GM12872 (cell line): ENCODE measurements at regions not wholly inside any gene's neighbourhood (a gene's known extent, or its start where the extent isn't known, plus 50 kb on each side); places are given as distances from the start of the nearest gene placed in this dataset.

ENCODE experiments used
- TF ChIP-seq, protein P1 (sequence below): IDR thresholded peaks from 3 replicates; pipeline ENCODE4 v1.5.1; 2011; ENCODE audit warnings: low read depth, mild to moderate bottlenecking, low read length, moderate library complexity; ENCODE audit not compliant: insufficient read depth

DNA sequence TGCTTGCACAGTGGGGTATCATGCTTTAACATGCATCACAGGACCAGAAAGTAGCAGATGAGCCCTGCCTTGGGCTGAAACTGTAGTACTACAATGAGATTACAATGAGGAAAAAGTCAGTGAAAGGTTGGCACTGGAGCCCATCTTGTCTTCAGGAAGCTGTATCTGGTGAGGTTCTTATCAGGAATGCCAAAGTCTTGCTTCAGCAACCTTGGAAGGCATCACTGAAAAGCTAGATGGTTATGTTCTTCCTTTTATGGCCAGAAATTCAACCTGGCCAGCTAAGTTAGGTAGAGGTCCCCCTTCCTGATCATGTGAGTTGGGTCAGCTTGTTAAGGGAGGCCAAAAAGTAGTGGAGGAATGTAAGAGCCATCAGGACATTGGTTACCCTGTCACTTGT is 254.0 kb upstream of the FAT3 start:
- TF ChIP-seq, protein P1, sequence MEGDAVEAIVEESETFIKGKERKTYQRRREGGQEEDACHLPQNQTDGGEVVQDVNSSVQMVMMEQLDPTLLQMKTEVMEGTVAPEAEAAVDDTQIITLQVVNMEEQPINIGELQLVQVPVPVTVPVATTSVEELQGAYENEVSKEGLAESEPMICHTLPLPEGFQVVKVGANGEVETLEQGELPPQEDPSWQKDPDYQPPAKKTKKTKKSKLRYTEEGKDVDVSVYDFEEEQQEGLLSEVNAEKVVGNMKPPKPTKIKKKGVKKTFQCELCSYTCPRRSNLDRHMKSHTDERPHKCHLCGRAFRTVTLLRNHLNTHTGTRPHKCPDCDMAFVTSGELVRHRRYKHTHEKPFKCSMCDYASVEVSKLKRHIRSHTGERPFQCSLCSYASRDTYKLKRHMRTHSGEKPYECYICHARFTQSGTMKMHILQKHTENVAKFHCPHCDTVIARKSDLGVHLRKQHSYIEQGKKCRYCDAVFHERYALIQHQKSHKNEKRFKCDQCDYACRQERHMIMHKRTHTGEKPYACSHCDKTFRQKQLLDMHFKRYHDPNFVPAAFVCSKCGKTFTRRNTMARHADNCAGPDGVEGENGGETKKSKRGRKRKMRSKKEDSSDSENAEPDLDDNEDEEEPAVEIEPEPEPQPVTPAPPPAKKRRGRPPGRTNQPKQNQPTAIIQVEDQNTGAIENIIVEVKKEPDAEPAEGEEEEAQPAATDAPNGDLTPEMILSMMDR: no peak

DNA sequence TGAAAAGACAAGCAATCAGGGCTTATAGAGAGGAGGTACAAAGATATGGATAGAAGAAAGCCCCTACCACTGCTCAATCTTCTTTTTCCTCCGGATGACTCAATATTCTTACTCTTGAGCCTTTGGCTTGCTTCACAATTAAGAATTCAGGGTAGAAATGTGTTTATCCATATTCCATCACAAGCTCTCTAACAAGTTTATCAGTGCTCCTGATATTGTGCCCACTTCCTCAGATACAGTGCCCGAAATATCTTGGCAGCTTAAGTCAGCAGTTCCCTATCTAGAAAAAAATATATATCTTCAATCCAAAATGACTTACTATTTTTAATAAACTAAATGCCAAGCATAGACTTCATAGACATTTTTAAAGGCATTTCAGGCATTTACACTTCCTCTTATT is 255.1 kb upstream of the FAT3 start:
- TF ChIP-seq, protein P1: no peak

DNA sequence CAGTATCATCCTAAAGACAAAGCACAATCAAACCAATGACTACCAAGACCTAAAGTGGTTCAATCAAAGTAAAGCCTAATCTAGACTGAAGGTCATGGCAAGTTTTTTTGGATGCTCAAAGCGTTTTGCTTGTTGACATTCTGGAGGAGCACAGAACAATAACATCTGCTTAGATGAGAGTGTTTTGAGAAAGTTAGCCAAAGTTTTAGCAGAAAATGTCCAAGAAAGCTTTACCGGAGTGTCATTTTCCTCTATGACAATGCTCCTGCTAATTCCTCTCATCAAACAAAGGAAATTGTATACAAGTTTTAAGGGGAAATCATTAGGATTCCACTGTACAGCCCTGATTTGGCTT is 256.9 kb upstream of the FAT3 start:
- TF ChIP-seq, protein P1: no peak

DNA sequence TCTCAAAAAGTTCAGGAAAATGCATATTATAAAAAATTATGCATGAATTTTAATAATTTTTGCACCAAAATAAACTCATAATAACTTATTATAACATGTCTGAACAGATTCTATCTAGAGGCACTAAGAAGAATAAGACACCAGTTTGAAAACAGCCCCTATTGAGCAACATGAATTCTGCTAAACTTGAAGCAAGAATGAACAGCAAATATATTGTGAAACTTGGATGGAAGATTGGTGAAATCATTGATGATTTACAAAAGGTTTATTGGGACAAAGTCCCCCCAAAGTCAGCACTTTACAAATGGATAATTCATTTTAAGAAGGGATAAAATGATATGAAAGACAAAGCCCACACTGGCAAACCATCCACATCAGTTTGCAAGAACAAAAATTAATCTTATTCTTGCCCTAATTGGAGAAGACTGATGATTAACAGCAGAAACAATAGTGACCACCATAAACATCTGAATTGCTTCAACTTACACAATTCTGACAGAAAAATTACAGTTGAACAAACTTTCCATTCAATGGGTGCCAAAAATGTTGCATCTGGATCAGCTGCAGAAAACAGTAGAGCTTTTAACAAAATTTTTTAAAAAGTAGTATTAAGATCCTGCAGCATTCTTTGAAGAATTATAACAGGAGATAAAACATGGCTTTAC is 257.5 kb upstream of the FAT3 start:
- TF ChIP-seq, protein P1: no peak

DNA sequence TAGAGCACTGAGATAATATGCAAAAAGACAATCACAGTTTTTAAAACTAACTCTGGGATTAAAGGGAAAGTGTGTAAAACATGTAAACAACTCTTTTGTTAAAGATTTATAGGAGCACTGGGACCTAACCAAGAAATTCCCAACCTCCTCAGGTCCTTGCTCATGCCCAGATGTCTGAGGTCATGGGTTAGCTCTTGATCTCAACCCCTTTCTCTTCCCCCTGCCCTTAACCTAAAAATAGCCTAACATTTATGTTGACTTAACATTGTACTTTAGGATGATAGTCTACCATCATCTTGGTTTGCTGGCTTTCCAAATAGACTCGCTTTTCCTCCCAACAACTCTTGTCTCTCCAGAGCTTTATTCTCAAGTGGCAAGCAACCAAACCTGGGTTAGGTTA is 258.2 kb upstream of the FAT3 start:
- TF ChIP-seq, protein P1: no peak

DNA sequence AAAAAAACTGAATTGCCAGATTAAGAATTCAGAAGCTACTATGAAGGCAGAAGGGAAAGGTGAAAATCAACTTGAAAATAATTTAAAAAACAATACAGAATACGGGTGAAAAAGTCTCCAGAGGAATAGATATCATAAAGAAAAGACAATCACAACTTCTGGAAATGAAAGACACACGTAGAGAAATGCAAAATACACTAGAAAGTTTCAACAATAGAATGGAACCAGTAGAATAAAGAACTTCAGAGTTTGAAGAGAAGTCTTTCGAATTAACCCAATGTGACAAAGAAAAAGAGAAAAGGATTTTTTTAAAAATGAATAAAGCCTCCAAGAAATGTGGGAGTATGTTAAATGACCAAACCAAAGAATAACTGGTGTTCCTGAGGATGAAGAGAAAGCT is 263.8 kb upstream of the FAT3 start:
- TF ChIP-seq, protein P1: no peak

DNA sequence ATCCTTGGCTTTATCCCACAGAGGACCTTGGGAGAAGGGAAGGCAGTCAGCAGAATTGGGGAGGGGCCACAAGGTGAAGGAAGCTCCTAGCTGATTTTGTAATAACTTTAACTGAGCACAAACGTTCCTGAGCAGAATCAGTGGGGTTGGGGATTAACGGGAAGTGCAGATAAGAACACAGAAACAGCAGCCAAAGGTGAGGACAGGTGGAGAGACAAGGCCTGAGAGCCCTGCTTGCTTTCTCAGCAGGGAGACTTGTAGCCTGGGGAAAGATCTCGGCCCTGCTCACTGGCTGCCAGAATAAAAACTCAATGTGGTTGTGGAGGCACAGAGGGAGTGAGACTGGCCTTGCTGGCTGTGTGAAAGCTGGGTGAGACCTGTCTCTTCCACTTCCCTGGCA is 265.2 kb upstream of the FAT3 start:
- TF ChIP-seq, protein P1: no peak
